IMR-90 (cell line): ENCODE measurements at regions not wholly inside any gene's neighbourhood (a gene's known extent, or its start where the extent isn't known, plus 50 kb on each side); places are given as distances from the start of the nearest gene placed in this dataset.

Experiments used
- ATAC-seq: fragments of 200-7000 bp; cut with Tn5 transposase; 2 replicates; pipeline ENCODE4 v1.9.1; 2020; ENCODE audit warnings: low read depth, mild to moderate bottlenecking, moderate library complexity
- BruUV-seq: library from RNA; stranded (reverse); fragments of 400-500 nt; replicated peaks from 2 replicates; lab custom pipeline; 2021; lab: Mats Ljungman, UMichigan
- CTCF ChIA-PET: fragments of 300-600 bp; formaldehyde crosslinking; extraction: SDS; loops from one replicate; lab custom pipeline; 2021; ENCODE audit warnings: antibody characterized with exemption; lab: Yijun Ruan, JAX
- POLR2A ChIA-PET: fragments of 300-600 bp; sonication (Branson Sonifier 250); formaldehyde crosslinking; loops from one replicate; lab custom pipeline; 2022; ENCODE audit warnings: antibody characterized with exemption; ENCODE audit not compliant: unreplicated experiment; lab: Charles Lee
- DNase-seq: peaks from one replicate; pipeline ENCODE4 v3.0.0; 2013
- H2AFZ ChIP-seq: replicated peaks from 2 replicates; pipeline ENCODE3; 2013; ENCODE audit warnings: low read length, mild to moderate bottlenecking; ENCODE audit not compliant: poor library complexity
- H2AK5ac ChIP-seq: 2 replicates; pipeline ENCODE4 v1.6.1; 2013; ENCODE audit warnings: low read depth, low read length, inconsistent platforms
- H2AK9ac ChIP-seq: replicated peaks from 2 replicates; pipeline ENCODE3; 2013; ENCODE audit warnings: mild to moderate bottlenecking, low read depth, low read length, moderate library complexity; ENCODE audit not compliant: poor library complexity
- H2BK120ac ChIP-seq: 2 replicates; pipeline ENCODE4 v1.6.1; 2013; ENCODE audit warnings: low read depth, low read length, inconsistent platforms
- H2BK15ac ChIP-seq: 3 replicates; pipeline ENCODE4 v1.6.1; 2013; ENCODE audit warnings: low read depth, low read length, inconsistent platforms
- H2BK20ac ChIP-seq: 2 replicates; pipeline ENCODE4 v1.6.1; 2013; ENCODE audit warnings: low read depth, mild to moderate bottlenecking, inconsistent platforms, low read length, moderate library complexity
- H2BK5ac ChIP-seq: 2 replicates; pipeline ENCODE4 v1.6.1; 2013; ENCODE audit warnings: mild to moderate bottlenecking, low read depth, low read length, inconsistent platforms; ENCODE audit not compliant: poor library complexity, severe bottlenecking
- H3K14ac ChIP-seq: replicated peaks from 2 replicates; pipeline ENCODE4 v1.6.1; 2013; ENCODE audit warnings: low read depth, low read length, inconsistent platforms
- H3K18ac ChIP-seq: 2 replicates; pipeline ENCODE4 v1.6.1; 2013; ENCODE audit warnings: low read depth, low read length, control low read depth
- H3K23ac ChIP-seq: 2 replicates; pipeline ENCODE4 v1.6.1; 2013; ENCODE audit warnings: low read depth, low read length, inconsistent platforms
- H3K27ac ChIP-seq: 2 replicates; pipeline ENCODE4 v1.5.1; 2013; ENCODE audit warnings: mild to moderate bottlenecking, control low read depth, low read length; ENCODE audit not compliant: insufficient read depth
- H3K27me3 ChIP-seq: 2 replicates; pipeline ENCODE4 v1.6.1; 2013; ENCODE audit warnings: low read length; ENCODE audit not compliant: control insufficient read depth, insufficient read depth
- H3K36me3 ChIP-seq: 2 replicates; pipeline ENCODE4 v1.6.1; 2013; ENCODE audit warnings: low read length, mixed read lengths; ENCODE audit not compliant: control insufficient read depth, insufficient read depth
- H3K4ac ChIP-seq: 2 replicates; pipeline ENCODE4 v1.6.1; 2013; ENCODE audit warnings: low read depth, low read length, inconsistent platforms
- H3K4me1 ChIP-seq: 2 replicates; pipeline ENCODE4 v1.6.1; 2013; ENCODE audit warnings: low read length, mixed read lengths; ENCODE audit not compliant: control insufficient read depth, insufficient read depth
- H3K4me2 ChIP-seq: 2 replicates; pipeline ENCODE4 v1.6.1; 2013; ENCODE audit warnings: low read depth, mild to moderate bottlenecking, control low read depth, low read length, moderate library complexity
- H3K4me3 ChIP-seq: 2 replicates; pipeline ENCODE4 v1.5.1; 2013; ENCODE audit warnings: low read depth, mild to moderate bottlenecking, control low read depth, low read length, moderate library complexity; ENCODE audit not compliant: insufficient read depth
- H3K56ac ChIP-seq: 2 replicates; pipeline ENCODE4 v1.6.1; 2013; ENCODE audit warnings: low read length, inconsistent platforms; ENCODE audit not compliant: insufficient read depth; ENCODE audit errors: extremely low read depth
- H3K79me1 ChIP-seq, 2 experiments: 2 replicates each; pipeline ENCODE4 v1.6.1; 2013; ENCODE audit warnings: low read length in 2 of 2, inconsistent platforms in 1 of 2, low read depth in 1 of 2
- H3K9ac ChIP-seq: 2 replicates; pipeline ENCODE4 v1.6.1; 2013; ENCODE audit warnings: low read depth, low read length, control low read depth
- H3K9me1 ChIP-seq: 2 replicates; pipeline ENCODE4 v1.6.1; 2013; ENCODE audit warnings: low read length, inconsistent platforms; ENCODE audit not compliant: insufficient read depth
- H3K9me3 ChIP-seq: 2 replicates; pipeline ENCODE4 v1.6.1; 2013; ENCODE audit warnings: low read length; ENCODE audit not compliant: control insufficient read depth, insufficient read depth
- H4K20me1 ChIP-seq: 2 replicates; pipeline ENCODE4 v1.6.1; 2013; ENCODE audit warnings: low read length, inconsistent platforms; ENCODE audit not compliant: insufficient read depth
- H4K5ac ChIP-seq: 2 replicates; pipeline ENCODE4 v1.6.1; 2013; ENCODE audit warnings: mild to moderate bottlenecking, low read depth, low read length, control low read depth
- H4K8ac ChIP-seq, 2 experiments: 2 replicates each; pipeline ENCODE4 v1.6.1; 2013; ENCODE audit warnings: low read depth in 2 of 2, low read length in 2 of 2, control low read depth in 1 of 2, inconsistent platforms in 1 of 2
- H4K91ac ChIP-seq: 2 replicates; pipeline ENCODE4 v1.6.1; 2013; ENCODE audit warnings: low read depth, low read length, inconsistent platforms; ENCODE audit not compliant: insufficient read depth
- BHLHE40 ChIP-seq: fragments of 150-350 bp; IDR thresholded peaks from 2 replicates; pipeline ENCODE4 v1.6.1; 2016; ENCODE audit warnings: mild to moderate bottlenecking, low read depth, low read length
- FOS ChIP-seq: fragments of 150-350 bp; IDR thresholded peaks from 2 replicates; pipeline ENCODE4 v1.6.1; 2016; ENCODE audit warnings: low read depth, low read length
- MXI1 ChIP-seq: IDR thresholded peaks from 2 replicates; pipeline ENCODE4 v1.6.1; 2012; ENCODE audit warnings: low read depth, mild to moderate bottlenecking, low read length, moderate library complexity, borderline replicate concordance
- RFX5 ChIP-seq: IDR thresholded peaks from 2 replicates; pipeline ENCODE4 v1.8.0; 2012; ENCODE audit warnings: low read depth, mild to moderate bottlenecking, low read length, moderate library complexity
- dilution Hi-C: fragments of 300-500 bp; cut with HindIII; formaldehyde crosslinking; loops from one replicate; pipeline ENCODE4 v1.14.3; 2018; ENCODE audit warnings: low sequenced_read_pairs; ENCODE audit not compliant: unreplicated experiment
- in situ Hi-C: fragments of 300-500 bp; cut with MboI; formaldehyde crosslinking; loops from 3 replicates; pipeline ENCODE4 v1.14.3; 2019; ENCODE audit warnings: low sequenced_read_pairs, inconsistent platforms, mixed read lengths
- intact Hi-C: fragments of 100-400 bp; cut with micrococcal nuclease; formaldehyde crosslinking; loops from 2 replicates; pipeline ENCODE4 v1.10.0; 2022
- TF ChIP-seq, protein P1 (sequence below): fragments of 150-350 bp; IDR thresholded peaks from 2 replicates; pipeline ENCODE4 v1.6.1; 2017; ENCODE audit warnings: mild to moderate bottlenecking, antibody characterized with exemption, low read length, low read depth
- TF ChIP-seq, protein P2 (sequence below): fragments of 150-350 bp; IDR thresholded peaks from 2 replicates; pipeline ENCODE4 v1.6.1; 2016; ENCODE audit warnings: low read depth, mild to moderate bottlenecking, low read length, moderate library complexity, borderline replicate concordance
- TF ChIP-seq, protein P3 (sequence below): conservative IDR thresholded peaks from 2 replicates; pipeline ENCODE4 v1.5.1; 2012; ENCODE audit warnings: mild to moderate bottlenecking, low read depth, low read length, improper control_type of control experiment

DNA sequence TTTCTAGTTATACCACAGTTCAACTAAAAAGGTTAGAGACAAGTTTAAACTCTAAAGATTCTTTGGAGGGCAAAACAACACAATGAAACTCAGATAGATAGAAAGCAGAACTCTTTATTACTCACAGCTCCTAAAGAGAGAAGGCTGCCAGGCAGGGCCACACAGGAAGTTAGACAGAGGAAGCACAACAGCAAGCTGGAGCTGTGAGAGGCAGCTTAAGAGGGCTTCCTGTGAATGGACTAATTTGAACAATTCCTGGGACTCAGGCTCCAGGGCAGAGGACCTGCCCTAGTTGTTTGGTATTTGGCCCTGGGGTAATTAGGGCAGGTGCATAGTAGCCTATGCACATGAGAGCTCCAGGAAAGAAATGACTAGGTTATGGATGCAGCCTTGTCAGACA is 803.6 kb downstream of the DIAPH3 start:
- H2AK5ac ChIP-seq, result no peak overlapping the region
- ATAC-seq, result no peak
- CTCF ChIA-PET, result no interaction called here
- H2BK5ac ChIP-seq, result no peak overlapping the region
- no peaks in the 10 kb centered on the region for H4K20me1 ChIP-seq
- no peak overlapping the region for H3K14ac ChIP-seq
- no peak overlapping the region for H3K4me3 ChIP-seq
- no peak overlapping the region for H2BK15ac ChIP-seq
- no peak overlapping the region for H4K5ac ChIP-seq
- no peak overlapping the region for H2BK120ac ChIP-seq
- no peaks in the 10 kb centered on the region for H3K4me1 ChIP-seq
- intact Hi-C loops (no loop called here), in situ Hi-C loops (no loop called here), dilution Hi-C loops (no loop called here)
- no peak overlapping the region for H3K4me2 ChIP-seq
- DNase-seq, result no peak
- H3K9ac ChIP-seq, result no peak overlapping the region
- POLR2A ChIA-PET, result no interaction called here
- H3K18ac ChIP-seq, result no peak overlapping the region
- no peak overlapping the region for H3K4ac ChIP-seq
- no peak overlapping the region for H3K27ac ChIP-seq
- H2BK20ac ChIP-seq, result no peak overlapping the region
- no peak for TF ChIP-seq MXI1
- TF ChIP-seq, protein P1, sequence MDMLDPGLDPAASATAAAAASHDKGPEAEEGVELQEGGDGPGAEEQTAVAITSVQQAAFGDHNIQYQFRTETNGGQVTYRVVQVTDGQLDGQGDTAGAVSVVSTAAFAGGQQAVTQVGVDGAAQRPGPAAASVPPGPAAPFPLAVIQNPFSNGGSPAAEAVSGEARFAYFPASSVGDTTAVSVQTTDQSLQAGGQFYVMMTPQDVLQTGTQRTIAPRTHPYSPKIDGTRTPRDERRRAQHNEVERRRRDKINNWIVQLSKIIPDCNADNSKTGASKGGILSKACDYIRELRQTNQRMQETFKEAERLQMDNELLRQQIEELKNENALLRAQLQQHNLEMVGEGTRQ, result no peak
- no peak for TF ChIP-seq RFX5
- TF ChIP-seq, protein P2, sequence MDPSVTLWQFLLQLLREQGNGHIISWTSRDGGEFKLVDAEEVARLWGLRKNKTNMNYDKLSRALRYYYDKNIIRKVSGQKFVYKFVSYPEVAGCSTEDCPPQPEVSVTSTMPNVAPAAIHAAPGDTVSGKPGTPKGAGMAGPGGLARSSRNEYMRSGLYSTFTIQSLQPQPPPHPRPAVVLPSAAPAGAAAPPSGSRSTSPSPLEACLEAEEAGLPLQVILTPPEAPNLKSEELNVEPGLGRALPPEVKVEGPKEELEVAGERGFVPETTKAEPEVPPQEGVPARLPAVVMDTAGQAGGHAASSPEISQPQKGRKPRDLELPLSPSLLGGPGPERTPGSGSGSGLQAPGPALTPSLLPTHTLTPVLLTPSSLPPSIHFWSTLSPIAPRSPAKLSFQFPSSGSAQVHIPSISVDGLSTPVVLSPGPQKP, result no peak
- TF ChIP-seq FOS, result no peak
- TF ChIP-seq BHLHE40, result no peak
- TF ChIP-seq, protein P3, sequence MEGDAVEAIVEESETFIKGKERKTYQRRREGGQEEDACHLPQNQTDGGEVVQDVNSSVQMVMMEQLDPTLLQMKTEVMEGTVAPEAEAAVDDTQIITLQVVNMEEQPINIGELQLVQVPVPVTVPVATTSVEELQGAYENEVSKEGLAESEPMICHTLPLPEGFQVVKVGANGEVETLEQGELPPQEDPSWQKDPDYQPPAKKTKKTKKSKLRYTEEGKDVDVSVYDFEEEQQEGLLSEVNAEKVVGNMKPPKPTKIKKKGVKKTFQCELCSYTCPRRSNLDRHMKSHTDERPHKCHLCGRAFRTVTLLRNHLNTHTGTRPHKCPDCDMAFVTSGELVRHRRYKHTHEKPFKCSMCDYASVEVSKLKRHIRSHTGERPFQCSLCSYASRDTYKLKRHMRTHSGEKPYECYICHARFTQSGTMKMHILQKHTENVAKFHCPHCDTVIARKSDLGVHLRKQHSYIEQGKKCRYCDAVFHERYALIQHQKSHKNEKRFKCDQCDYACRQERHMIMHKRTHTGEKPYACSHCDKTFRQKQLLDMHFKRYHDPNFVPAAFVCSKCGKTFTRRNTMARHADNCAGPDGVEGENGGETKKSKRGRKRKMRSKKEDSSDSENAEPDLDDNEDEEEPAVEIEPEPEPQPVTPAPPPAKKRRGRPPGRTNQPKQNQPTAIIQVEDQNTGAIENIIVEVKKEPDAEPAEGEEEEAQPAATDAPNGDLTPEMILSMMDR, result no peak
- H3K27me3 ChIP-seq, result no peaks in the 10 kb centered on the region
- no peaks in the 10 kb centered on the region for H3K9me1 ChIP-seq
- no peak overlapping the region for H2AK9ac ChIP-seq
- no TSS peak for BruUV-seq
- no peak overlapping the region for H4K91ac ChIP-seq
- no peaks in the 10 kb centered on the region for H3K36me3 ChIP-seq
- H3K79me1 ChIP-seq, result no peaks in the 10 kb centered on the region
- no peak overlapping the region for H3K23ac ChIP-seq
- H2AFZ ChIP-seq, result no peak overlapping the region
- H3K56ac ChIP-seq, result no peak overlapping the region
- no peaks in the 10 kb centered on the region for H3K9me3 ChIP-seq
- H4K8ac ChIP-seq, result no peak overlapping the region
